GM12878 (cell line): ENCODE measurements at regions not wholly inside any gene's neighbourhood (a gene's known extent, or its start where the extent isn't known, plus 50 kb on each side); places are given as distances from the start of the nearest gene placed in this dataset.

Experiments used
- ATAC-seq: fragments of 200-7000 bp; cut with Tn5 transposase; 3 replicates; pipeline ENCODE4 v1.9.1; 2020; ENCODE audit warnings: mild to moderate bottlenecking, moderate library complexity
- BruUV-seq: library from RNA; stranded (reverse); fragments of 400-500 nt; replicated peaks from 2 replicates; lab custom pipeline; 2021; lab: Mats Ljungman, UMichigan
- CTCF ChIA-PET: fragments of 300-600 bp; sonication (Branson Sonifier 250); formaldehyde crosslinking; extraction: SDS; loops from one replicate; lab custom pipeline; 2021; ENCODE audit warnings: inconsistent platforms; lab: Yijun Ruan, JAX
- POLR2A ChIA-PET: fragments of 350-600 bp; formaldehyde crosslinking; extraction: SDS; loops from one replicate; lab custom pipeline; 2021; ENCODE audit warnings: inconsistent platforms; lab: Charles Lee
- RAD21 ChIA-PET: fragments of 300-600 bp; sonication (Branson Sonifier 250); formaldehyde crosslinking; loops from one replicate; lab custom pipeline; 2023; ENCODE audit warnings: antibody characterized with exemption; ENCODE audit not compliant: unreplicated experiment; lab: Charles Lee
- SMC1A ChIA-PET: fragments of 300-600 bp; sonication (Branson Sonifier 250); formaldehyde crosslinking; loops from one replicate; lab custom pipeline; 2023; ENCODE audit not compliant: unreplicated experiment, uncharacterized antibody; lab: Charles Lee
- DNase-seq: peaks from one replicate; pipeline ENCODE4 v3.0.0-alpha.2; 2011; ENCODE audit warnings: low read depth, low spot score
- FAIRE-seq: peaks from 3 replicates; lab custom pipeline; 2011; peaks lifted over from hg19 to GRCh38; lab: Jason Lieb, UNC
- H2AFZ ChIP-seq: 2 replicates; pipeline ENCODE4 v1.6.0; 2011; ENCODE audit warnings: low read depth, low read length, control low read depth; ENCODE audit not compliant: control insufficient read depth
- H3K27ac ChIP-seq: 2 replicates; pipeline ENCODE4 v1.5.1; 2011; ENCODE audit warnings: control low read depth; ENCODE audit not compliant: control insufficient read depth, insufficient read depth
- H3K27me3 ChIP-seq, 2 experiments: replicated peaks in 1 of 2; 2 replicates each; pipeline versions ENCODE4 v1.6.0 to v1.6.1; 2011; ENCODE audit warnings: low read length in 1 of 2; ENCODE audit not compliant: control insufficient read depth in 2 of 2, insufficient read depth in 2 of 2
- H3K36me3 ChIP-seq, 2 experiments: 2 replicates each; pipeline ENCODE4 v1.5.1; 2011; ENCODE audit warnings: low read length in 1 of 2; ENCODE audit not compliant: control insufficient read depth in 2 of 2, insufficient read depth in 2 of 2
- H3K4me1 ChIP-seq: 2 replicates; pipeline ENCODE4 v1.6.1; 2011; ENCODE audit warnings: mild to moderate bottlenecking, low read length, moderate library complexity, mixed read lengths; ENCODE audit not compliant: control insufficient read depth, insufficient read depth
- H3K4me2 ChIP-seq: 2 replicates; pipeline ENCODE4 v1.6.0; 2011; ENCODE audit warnings: control low read depth; ENCODE audit not compliant: control insufficient read depth, insufficient read depth
- H3K4me3 ChIP-seq: fragments of 200-600 bp; sonication (generic); 2 replicates; pipeline ENCODE4 v1.5.1; 2016
- H3K79me2 ChIP-seq: 2 replicates; pipeline ENCODE4 v1.6.0; 2011; ENCODE audit warnings: low read length; ENCODE audit not compliant: control insufficient read depth, insufficient read depth
- H3K9ac ChIP-seq: 2 replicates; pipeline ENCODE4 v1.8.0; 2011; ENCODE audit warnings: low read length, control low read depth, mixed read lengths; ENCODE audit not compliant: control insufficient read depth, insufficient read depth
- H3K9me3 ChIP-seq: replicated peaks from 3 replicates; pipeline ENCODE4 v1.5.1; 2011; ENCODE audit warnings: mild to moderate bottlenecking, low read length; ENCODE audit not compliant: control insufficient read depth, insufficient read depth
- H4K20me1 ChIP-seq: 2 replicates; pipeline ENCODE4 v1.6.0; 2011; ENCODE audit not compliant: control insufficient read depth, insufficient read depth
- ASH2L ChIP-seq: fragments of 300-600, 200-600 bp; sonication (generic); IDR thresholded peaks from 2 replicates; pipeline ENCODE4 v1.6.1; 2017; ENCODE audit warnings: low read depth, mild to moderate bottlenecking, borderline replicate concordance
- CREM ChIP-seq: IDR thresholded peaks from 2 replicates; pipeline ENCODE4 v1.6.1; 2014; ENCODE audit warnings: antibody characterized with exemption, low read depth
- E2F4 ChIP-seq: IDR thresholded peaks from 2 replicates; pipeline ENCODE4 v1.6.1; 2012; ENCODE audit warnings: low read depth, low read length, improper control_type of control experiment
- ETV6 ChIP-seq, 2 experiments: fragments of 450-650 bp in 1 of 2; IDR thresholded peaks in 1 of 2; conservative IDR thresholded peaks in 1 of 2; 2 replicates each; pipeline ENCODE4 v1.6.1; 2014; ENCODE audit warnings: antibody characterized with exemption in 1 of 2, borderline replicate concordance in 1 of 2, low read depth in 1 of 2, mild to moderate bottlenecking in 1 of 2, moderate library complexity in 1 of 2
- FOS ChIP-seq: IDR thresholded peaks from 3 replicates; pipeline ENCODE4 v1.6.1; 2011; ENCODE audit warnings: borderline replicate concordance; ENCODE audit not compliant: insufficient read length; ENCODE audit errors: extremely low read depth
- IRF5 ChIP-seq: fragments of 450-650 bp; IDR thresholded peaks from 2 replicates; pipeline ENCODE4 v1.6.1; 2017; ENCODE audit warnings: borderline replicate concordance
- KLF5 ChIP-seq: fragments of 450-650 bp; IDR thresholded peaks from 2 replicates; pipeline ENCODE4 v1.6.1; 2014; ENCODE audit warnings: mild to moderate bottlenecking; ENCODE audit not compliant: partially characterized antibody
- MTA3 ChIP-seq: IDR thresholded peaks from 2 replicates; pipeline ENCODE4 v1.6.1; 2012; ENCODE audit warnings: low read length, inconsistent platforms, borderline replicate concordance
- MYC ChIP-seq: IDR thresholded peaks from 2 replicates; pipeline ENCODE4 v1.6.1; 2011; ENCODE audit warnings: mild to moderate bottlenecking, low read length, moderate library complexity, inconsistent platforms; ENCODE audit not compliant: insufficient read depth, insufficient replicate concordance, insufficient read length, severe bottlenecking
- POU2F2 ChIP-seq: IDR thresholded peaks from 3 replicates; pipeline ENCODE4 v1.6.1; 2011; ENCODE audit warnings: low read depth, mild to moderate bottlenecking, low read length, borderline replicate concordance
- WGBS: methylation state at CpG from one replicate; pipeline ENCODE4 v1.1.6; 2016; ENCODE audit warnings: low lambda C conversion rate; ENCODE audit not compliant: insufficient replicate concordance, insufficient coverage; ENCODE audit errors: missing lambda C conversion rate; 5-methylcytosine and 5-hydroxymethylcytosine counted together
- in situ Hi-C: fragments of 300-500 bp; cut with MboI; formaldehyde crosslinking; loops from 9 replicates; pipeline ENCODE4 v1.14.3; 2018; ENCODE audit warnings: mixed read lengths
- intact Hi-C: fragments of 100-400 bp; cut with micrococcal nuclease; formaldehyde crosslinking; loops from one replicate; pipeline ENCODE4 v1.14.2; 2022; ENCODE audit not compliant: unreplicated experiment
- TF ChIP-seq, protein P1 (sequence below): IDR thresholded peaks from 2 replicates; pipeline ENCODE4 v1.6.1; 2011; ENCODE audit warnings: borderline replicate concordance, low read depth, mild to moderate bottlenecking, moderate library complexity, mixed read lengths, low read length; ENCODE audit not compliant: insufficient read depth; ENCODE audit errors: extremely low read length
- TF ChIP-seq, protein P2 (sequence below): fragments of 450-650 bp; IDR thresholded peaks from 2 replicates; pipeline ENCODE4 v1.6.1; 2018; ENCODE audit warnings: mild to moderate bottlenecking, low read depth, moderate library complexity; ENCODE audit not compliant: partially characterized antibody
- TF ChIP-seq, protein P3 (sequence below): fragments of 450-650 bp; IDR thresholded peaks from 2 replicates; pipeline ENCODE4 v1.6.1; 2018; ENCODE audit warnings: borderline replicate concordance, mild to moderate bottlenecking; ENCODE audit not compliant: partially characterized antibody

- H3K4me3 ChIP-seq, result no peak overlapping the region
- H3K4me2 ChIP-seq, result no peak overlapping the region
- ATAC-seq (no peak), FAIRE-seq (no peak), DNase-seq (no peak)
- H3K27me3 ChIP-seq, result no peaks in the 10 kb centered on the region; a peak in 1 of 4 replicates
- no TSS peak for BruUV-seq
- ChIA-PET CTCF (no interaction called here), RAD21 (no interaction called here), POLR2A (no interaction called here), SMC1A (no interaction called here)
- WGBS, result 66% methylated on average over 12 of the region's 12 CpGs
- no peak overlapping the region for H3K9ac ChIP-seq
- no peaks in the 10 kb centered on the region for H4K20me1 ChIP-seq
- no peak overlapping the region for H3K27ac ChIP-seq
- no peaks in the 10 kb centered on the region for H3K79me2 ChIP-seq
- no peaks in the 10 kb centered on the region for H3K9me3 ChIP-seq
- no peak overlapping the region for H2AFZ ChIP-seq
- H3K36me3 ChIP-seq, result no peaks in the 10 kb centered on the region
- intact Hi-C loops, result no loop called here
- H3K4me1 ChIP-seq, result no peaks in the 10 kb centered on the region
- TF ChIP-seq E2F4 (no peak), ASH2L (no peak), MTA3 (no peak), ETV6 (conservative IDR thresholded peaks at IDR 0.05 in 1 of 2, IDR thresholded peaks at IDR 0.05 in 1 of 2; ENCODE audit: borderline replicate concordance in 1 of 2, low read depth in 1 of 2) (no peak), CREM (no peak), IRF5 (no peak), MYC (no peak), POU2F2 (no peak), KLF5 (no peak), FOS (no peak)
- TF ChIP-seq, protein P1, sequence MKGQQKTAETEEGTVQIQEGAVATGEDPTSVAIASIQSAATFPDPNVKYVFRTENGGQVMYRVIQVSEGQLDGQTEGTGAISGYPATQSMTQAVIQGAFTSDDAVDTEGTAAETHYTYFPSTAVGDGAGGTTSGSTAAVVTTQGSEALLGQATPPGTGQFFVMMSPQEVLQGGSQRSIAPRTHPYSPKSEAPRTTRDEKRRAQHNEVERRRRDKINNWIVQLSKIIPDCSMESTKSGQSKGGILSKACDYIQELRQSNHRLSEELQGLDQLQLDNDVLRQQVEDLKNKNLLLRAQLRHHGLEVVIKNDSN, result no peak
- TF ChIP-seq, protein P2, sequence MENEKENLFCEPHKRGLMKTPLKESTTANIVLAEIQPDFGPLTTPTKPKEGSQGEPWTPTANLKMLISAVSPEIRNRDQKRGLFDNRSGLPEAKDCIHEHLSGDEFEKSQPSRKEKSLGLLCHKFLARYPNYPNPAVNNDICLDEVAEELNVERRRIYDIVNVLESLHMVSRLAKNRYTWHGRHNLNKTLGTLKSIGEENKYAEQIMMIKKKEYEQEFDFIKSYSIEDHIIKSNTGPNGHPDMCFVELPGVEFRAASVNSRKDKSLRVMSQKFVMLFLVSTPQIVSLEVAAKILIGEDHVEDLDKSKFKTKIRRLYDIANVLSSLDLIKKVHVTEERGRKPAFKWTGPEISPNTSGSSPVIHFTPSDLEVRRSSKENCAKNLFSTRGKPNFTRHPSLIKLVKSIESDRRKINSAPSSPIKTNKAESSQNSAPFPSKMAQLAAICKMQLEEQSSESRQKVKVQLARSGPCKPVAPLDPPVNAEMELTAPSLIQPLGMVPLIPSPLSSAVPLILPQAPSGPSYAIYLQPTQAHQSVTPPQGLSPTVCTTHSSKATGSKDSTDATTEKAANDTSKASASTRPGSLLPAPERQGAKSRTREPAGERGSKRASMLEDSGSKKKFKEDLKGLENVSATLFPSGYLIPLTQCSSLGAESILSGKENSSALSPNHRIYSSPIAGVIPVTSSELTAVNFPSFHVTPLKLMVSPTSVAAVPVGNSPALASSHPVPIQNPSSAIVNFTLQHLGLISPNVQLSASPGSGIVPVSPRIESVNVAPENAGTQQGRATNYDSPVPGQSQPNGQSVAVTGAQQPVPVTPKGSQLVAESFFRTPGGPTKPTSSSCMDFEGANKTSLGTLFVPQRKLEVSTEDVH, result no peak
- TF ChIP-seq, protein P3, sequence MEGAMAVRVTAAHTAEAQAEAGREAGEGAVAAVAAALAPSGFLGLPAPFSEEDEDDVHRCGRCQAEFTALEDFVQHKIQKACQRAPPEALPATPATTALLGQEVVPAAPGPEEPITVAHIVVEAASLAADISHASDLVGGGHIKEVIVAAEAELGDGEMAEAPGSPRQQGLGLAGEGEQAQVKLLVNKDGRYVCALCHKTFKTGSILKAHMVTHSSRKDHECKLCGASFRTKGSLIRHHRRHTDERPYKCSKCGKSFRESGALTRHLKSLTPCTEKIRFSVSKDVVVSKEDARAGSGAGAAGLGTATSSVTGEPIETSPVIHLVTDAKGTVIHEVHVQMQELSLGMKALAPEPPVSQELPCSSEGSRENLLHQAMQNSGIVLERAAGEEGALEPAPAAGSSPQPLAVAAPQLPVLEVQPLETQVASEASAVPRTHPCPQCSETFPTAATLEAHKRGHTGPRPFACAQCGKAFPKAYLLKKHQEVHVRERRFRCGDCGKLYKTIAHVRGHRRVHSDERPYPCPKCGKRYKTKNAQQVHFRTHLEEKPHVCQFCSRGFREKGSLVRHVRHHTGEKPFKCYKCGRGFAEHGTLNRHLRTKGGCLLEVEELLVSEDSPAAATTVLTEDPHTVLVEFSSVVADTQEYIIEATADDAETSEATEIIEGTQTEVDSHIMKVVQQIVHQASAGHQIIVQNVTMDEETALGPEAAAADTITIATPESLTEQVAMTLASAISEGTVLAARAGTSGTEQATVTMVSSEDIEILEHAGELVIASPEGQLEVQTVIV, result no peak
- TF ChIP-seq, all 136 proteins: peak for 0
- in situ Hi-C loops, result no loop called here
Observed at GRCh38 chr6:90356012-90356421, 59.4 kb upstream of the BACH2 start.
